NCI-H524 (cell line): ENCODE measurements at regions not wholly inside any gene's neighbourhood (a gene's known extent, or its start where the extent isn't known, plus 50 kb on each side); places are given as distances from the start of the nearest gene placed in this dataset.
"Not testable (repeated sequence)": the region's sequence is repeated elsewhere in the genome, so short reads cannot be mapped to it uniquely, and the experiment has no call there.

Experiments used
- DNase-seq, 2 experiments: peaks; one replicate each; lab custom pipeline; 2025; lab: John Stamatoyannopoulos, UW

- no peak for DNase-seq
Measured at GRCh38 chr3:40753291-40753770, 228.6 kb downstream of the ZNF621 start.

GRCh38 chr3:40753951-40754350, 229.2 kb downstream of the ZNF621 start:
- peak; percentile 56 to 87 for DNase-seq

GRCh38 chr3:40754994-40755393, 230.2 kb downstream of the ZNF621 start:
- no peak for DNase-seq

GRCh38 chr3:40756500-40756899, 231.7 kb downstream of the ZNF621 start:
- DNase-seq, result no peak

- not testable (repeated sequence) for DNase-seq
Measured at GRCh38 chr3:40762771-40763170, 238.0 kb downstream of the ZNF621 start.

GRCh38 chr3:40763807-40764206, 239.0 kb downstream of the ZNF621 start:
- no peak for DNase-seq

- DNase-seq, result no peak
Measured at GRCh38 chr3:40764747-40765146, 240.0 kb downstream of the ZNF621 start.

GRCh38 chr3:40765884-40766283, 241.1 kb downstream of the ZNF621 start:
- no peak for DNase-seq

- DNase-seq, result no peak
Measured at GRCh38 chr3:40766396-40766795, 241.6 kb downstream of the ZNF621 start.

GRCh38 chr3:40768046-40768445, 243.3 kb downstream of the ZNF621 start:
- DNase-seq, result no peak

- no peak for DNase-seq
Measured at GRCh38 chr3:40768536-40768935, 243.8 kb downstream of the ZNF621 start.

- DNase-seq, result no peak
Measured at GRCh38 chr3:40770061-40770460, 245.3 kb downstream of the ZNF621 start.

GRCh38 chr3:40771112-40771511, 246.4 kb downstream of the ZNF621 start:
- DNase-seq, result no peak

GRCh38 chr3:40779039-40779438, 254.3 kb downstream of the ZNF621 start:
- DNase-seq, result no peak

- no peak for DNase-seq
Measured at GRCh38 chr3:40780291-40780924, 255.6 kb downstream of the ZNF621 start.

GRCh38 chr3:40780925-40781406, 256.2 kb downstream of the ZNF621 start:
- DNase-seq, result no peak

- no peak for DNase-seq
Measured at GRCh38 chr3:40782111-40782721, 257.5 kb downstream of the ZNF621 start.

- no peak for DNase-seq
Measured at GRCh38 chr3:40790746-40791145, 266.0 kb downstream of the ZNF621 start.

- DNase-seq, result no peak
Measured at GRCh38 chr3:40793730-40794129, 269.0 kb downstream of the ZNF621 start.

GRCh38 chr3:40800343-40800742, 275.6 kb downstream of the ZNF621 start:
- no peak for DNase-seq

GRCh38 chr3:40801284-40801741, 276.6 kb downstream of the ZNF621 start:
- no peak for DNase-seq

GRCh38 chr3:40803311-40803710, 278.6 kb downstream of the ZNF621 start:
- DNase-seq, result no peak

- DNase-seq, result no peak
Measured at GRCh38 chr3:40805456-40805855, 280.7 kb downstream of the ZNF621 start.

- no peak for DNase-seq
Measured at GRCh38 chr3:40810813-40811212, 286.1 kb downstream of the ZNF621 start.
